GM18870 (cell line): ENCODE measurements at regions not wholly inside any gene's neighbourhood (a gene's known extent, or its start where the extent isn't known, plus 50 kb on each side); places are given as distances from the start of the nearest gene placed in this dataset.

ENCODE experiments used
- ATAC-seq: cut with Tn5 transposase; IDR thresholded peaks from one replicate; pipeline ENCODE4 v1.9.1; 2021; ENCODE audit warnings: moderate library complexity; ENCODE audit not compliant: unreplicated experiment

GRCh38 chr12:89817501-89818226, 109.0 kb upstream of the ATP2B1 start:
- ATAC-seq: no peak

- ATAC-seq: no peak
Measured at GRCh38 chr12:89815225-89815624, 106.6 kb upstream of the ATP2B1 start.

- ATAC-seq: no peak
Measured at GRCh38 chr12:89803412-89803811, 94.8 kb upstream of the ATP2B1 start.

- ATAC-seq: no peak
Measured at GRCh38 chr12:89801284-89801683, 92.6 kb upstream of the ATP2B1 start.

GRCh38 chr12:89800435-89800834, 91.8 kb upstream of the ATP2B1 start:
- ATAC-seq: no peak

- ATAC-seq: no peak
Measured at GRCh38 chr12:89799316-89799715, 90.7 kb upstream of the ATP2B1 start.

- ATAC-seq: no peak
Measured at GRCh38 chr12:89797436-89797835, 88.8 kb upstream of the ATP2B1 start.

- ATAC-seq: no peak
Measured at GRCh38 chr12:89796798-89797382, 88.3 kb upstream of the ATP2B1 start.

GRCh38 chr12:89793946-89794345, 85.3 kb upstream of the ATP2B1 start:
- ATAC-seq: no peak

GRCh38 chr12:89791286-89791685, 82.6 kb upstream of the ATP2B1 start:
- ATAC-seq: no peak

- peak; percentile 89 for ATAC-seq
Measured at GRCh38 chr12:89789862-89790261, 81.2 kb upstream of the ATP2B1 start.

GRCh38 chr12:89787763-89788162, 79.1 kb upstream of the ATP2B1 start:
- no peak for ATAC-seq

- ATAC-seq: no peak
Measured at GRCh38 chr12:89786177-89786810, 77.7 kb upstream of the ATP2B1 start.

GRCh38 chr12:89783359-89784060, 74.9 kb upstream of the ATP2B1 start:
- ATAC-seq: peak; percentile 59

- no peak for ATAC-seq
Measured at GRCh38 chr12:89782807-89783206, 74.2 kb upstream of the ATP2B1 start.

GRCh38 chr12:89781946-89782550, 73.4 kb upstream of the ATP2B1 start:
- ATAC-seq: no peak

- no peak for ATAC-seq
Measured at GRCh38 chr12:89781156-89781555, 72.5 kb upstream of the ATP2B1 start.

- ATAC-seq: no peak
Measured at GRCh38 chr12:89779090-89779489, 70.5 kb upstream of the ATP2B1 start.

GRCh38 chr12:89777733-89778379, 69.2 kb upstream of the ATP2B1 start:
- ATAC-seq: no peak

- ATAC-seq: no peak
Measured at GRCh38 chr12:89775986-89776365, 67.3 kb upstream of the ATP2B1 start.
